GM12873 (cell line): ENCODE measurements at regions not wholly inside any gene's neighbourhood (a gene's known extent, or its start where the extent isn't known, plus 50 kb on each side); places are given as distances from the start of the nearest gene placed in this dataset.

Experiments used
- CTCF ChIP-seq: IDR thresholded peaks from 2 replicates; pipeline ENCODE4 v1.5.1; 2012; ENCODE audit warnings: low read depth, mild to moderate bottlenecking, moderate library complexity, low read length, control low read depth; ENCODE audit not compliant: insufficient read depth; ENCODE audit errors: missing control alignments

- TF ChIP-seq CTCF: peak; percentile 55
These were observed 354.1 kb upstream of the MAP3K7 start for GRCh38 chr6:90940812-90941481.

- TF ChIP-seq CTCF: no peak
These were observed 353.0 kb upstream of the MAP3K7 start for GRCh38 chr6:90939906-90940305.

- TF ChIP-seq CTCF: no peak
These were observed 351.2 kb upstream of the MAP3K7 start for GRCh38 chr6:90938122-90938521.

- no peak for TF ChIP-seq CTCF
These were observed 349.4 kb upstream of the MAP3K7 start for GRCh38 chr6:90936286-90936685.

- TF ChIP-seq CTCF: no peak
These were observed 348.1 kb upstream of the MAP3K7 start for GRCh38 chr6:90934966-90935365.

- TF ChIP-seq CTCF: no peak
These were observed 347.2 kb upstream of the MAP3K7 start for GRCh38 chr6:90934081-90934480.

GRCh38 chr6:90932351-90932750 lies 345.5 kb upstream of the MAP3K7 start:
- no peak for TF ChIP-seq CTCF

GRCh38 chr6:90928051-90928450 lies 341.2 kb upstream of the MAP3K7 start:
- no peak for TF ChIP-seq CTCF
